NT2/D1 (cell line): ENCODE measurements at regions not wholly inside any gene's neighbourhood (a gene's known extent, or its start where the extent isn't known, plus 50 kb on each side); places are given as distances from the start of the nearest gene placed in this dataset.

ENCODE experiments used
- DNase-seq: peaks from one replicate; pipeline ENCODE4 v3.0.0-alpha.2; 2011; ENCODE audit warnings: low read depth, low spot score
- H3K27me3 ChIP-seq: 2 replicates; pipeline ENCODE4 v1.6.0; 2011; ENCODE audit warnings: mild to moderate bottlenecking; ENCODE audit not compliant: insufficient read length, insufficient read depth
- H3K36me3 ChIP-seq: 2 replicates; pipeline ENCODE4 v1.6.1; 2011; ENCODE audit warnings: mild to moderate bottlenecking, low read length, mixed read lengths; ENCODE audit not compliant: insufficient read depth, insufficient read length
- H3K4me1 ChIP-seq: 2 replicates; pipeline ENCODE4 v1.5.1; 2011; ENCODE audit not compliant: insufficient read depth, insufficient read length
- H3K4me3 ChIP-seq: 2 replicates; pipeline ENCODE4 v1.5.1; 2011; ENCODE audit warnings: low read depth; ENCODE audit not compliant: insufficient read length
- H3K9ac ChIP-seq: 2 replicates; pipeline ENCODE4 v1.6.0; 2011; ENCODE audit warnings: low read depth; ENCODE audit not compliant: insufficient read length
- H3K9me3 ChIP-seq: 2 replicates; pipeline ENCODE4 v1.5.1; 2011; ENCODE audit warnings: mild to moderate bottlenecking, low read length; ENCODE audit not compliant: insufficient read depth
- SUZ12 ChIP-seq: IDR thresholded peaks from 2 replicates; pipeline ENCODE4 v1.6.1; 2011; ENCODE audit not compliant: insufficient read length, insufficient read depth; ENCODE audit errors: extremely low read depth
- YY1 ChIP-seq: IDR thresholded peaks from 2 replicates; pipeline ENCODE4 v1.6.1; 2011; ENCODE audit not compliant: insufficient read length, insufficient read depth
- ZNF274 ChIP-seq: IDR thresholded peaks from 2 replicates; pipeline ENCODE4 v1.6.1; 2011; ENCODE audit warnings: mild to moderate bottlenecking, low read depth, low read length

- no peak for DNase-seq
- H3K9me3 ChIP-seq, result no peaks in the 10 kb centered on the region
- H3K4me1 ChIP-seq, result peaks cover 5% of the 10 kb centered on the region
- no peaks in the 10 kb centered on the region for H3K27me3 ChIP-seq
- H3K36me3 ChIP-seq, result no peaks in the 10 kb centered on the region
- H3K9ac ChIP-seq, result no peak overlapping the region
- no peak overlapping the region for H3K4me3 ChIP-seq
- TF ChIP-seq SUZ12, result no peak
- no peak for TF ChIP-seq YY1
- TF ChIP-seq ZNF274, result no peak
These were observed 602.2 kb downstream of the BUD13 start for GRCh38 chr11:116170526-116171120.

GRCh38 chr11:116169776-116170175 is 603.0 kb downstream of the BUD13 start:
- H3K27me3 ChIP-seq, result no peaks in the 10 kb centered on the region
- no peaks in the 10 kb centered on the region for H3K36me3 ChIP-seq

GRCh38 chr11:116168459-116168787 is 604.4 kb downstream of the BUD13 start:
- peaks cover 3% of the 10 kb centered on the region for H3K4me1 ChIP-seq

More at GRCh38 chr11:116169776-116170175, 603.0 kb downstream of the BUD13 start:
- TF ChIP-seq YY1, result no peak
- TF ChIP-seq ZNF274, result no peak
- no peak for TF ChIP-seq SUZ12
- DNase-seq, result no peak
- Histone ChIP-seq H3K9me3 (no peaks in the 10 kb centered on the region), H3K4me3 (no peak overlapping the region), H3K9ac (no peak overlapping the region), H3K4me1 (peaks cover 5% of the 10 kb centered on the region)

GRCh38 chr11:116167706-116168458 is 604.9 kb downstream of the BUD13 start:
- DNase-seq, result no peak
- Histone ChIP-seq H3K9me3 (no peaks in the 10 kb centered on the region), H3K27me3 (no peaks in the 10 kb centered on the region), H3K9ac (no peak overlapping the region), H3K4me1 (no peaks in the 10 kb centered on the region), H3K4me3 (no peak overlapping the region), H3K36me3 (no peaks in the 10 kb centered on the region)
- TF ChIP-seq YY1 (no peak), SUZ12 (no peak), ZNF274 (no peak)

More at GRCh38 chr11:116168459-116168787, 604.4 kb downstream of the BUD13 start:
- no peaks in the 10 kb centered on the region for H3K27me3 ChIP-seq
- DNase-seq, result no peak
- no peaks in the 10 kb centered on the region for H3K36me3 ChIP-seq
- H3K4me3 ChIP-seq, result no peak overlapping the region
- no peaks in the 10 kb centered on the region for H3K9me3 ChIP-seq
- H3K9ac ChIP-seq, result no peak overlapping the region
- TF ChIP-seq ZNF274, result no peak
- TF ChIP-seq YY1, result no peak
- no peak for TF ChIP-seq SUZ12

- H3K36me3 ChIP-seq, result no peaks in the 10 kb centered on the region
- no peak overlapping the region for H3K9ac ChIP-seq
- no peak for DNase-seq
- no peak overlapping the region for H3K4me3 ChIP-seq
- no peaks in the 10 kb centered on the region for H3K9me3 ChIP-seq
- TF ChIP-seq ZNF274 (no peak), SUZ12 (no peak), YY1 (no peak)
- no peaks in the 10 kb centered on the region for H3K4me1 ChIP-seq
- H3K27me3 ChIP-seq, result no peaks in the 10 kb centered on the region
These were observed 606.0 kb downstream of the BUD13 start for GRCh38 chr11:116166573-116167465.

GRCh38 chr11:116164843-116165242 is 607.9 kb downstream of the BUD13 start:
- Histone ChIP-seq H3K9ac (no peak overlapping the region), H3K9me3 (no peaks in the 10 kb centered on the region), H3K36me3 (no peaks in the 10 kb centered on the region), H3K4me1 (no peaks in the 10 kb centered on the region), H3K27me3 (no peaks in the 10 kb centered on the region), H3K4me3 (no peak overlapping the region)
- TF ChIP-seq SUZ12 (no peak), ZNF274 (no peak), YY1 (no peak)
- no peak for DNase-seq

- H3K9me3 ChIP-seq, result no peaks in the 10 kb centered on the region
- H3K4me3 ChIP-seq, result no peak overlapping the region
- TF ChIP-seq SUZ12 (no peak), YY1 (no peak), ZNF274 (no peak)
- no peaks in the 10 kb centered on the region for H3K36me3 ChIP-seq
- H3K27me3 ChIP-seq, result no peaks in the 10 kb centered on the region
- no peaks in the 10 kb centered on the region for H3K4me1 ChIP-seq
- no peak for DNase-seq
- H3K9ac ChIP-seq, result no peak overlapping the region
These were observed 609.9 kb downstream of the BUD13 start for GRCh38 chr11:116162886-116163230.
